ENCODE measurements at regions not wholly inside any gene's neighbourhood (a gene's known extent, or its start where the extent isn't known, plus 50 kb on each side); places are given as distances from the start of the nearest gene placed in this dataset.

DNA sequence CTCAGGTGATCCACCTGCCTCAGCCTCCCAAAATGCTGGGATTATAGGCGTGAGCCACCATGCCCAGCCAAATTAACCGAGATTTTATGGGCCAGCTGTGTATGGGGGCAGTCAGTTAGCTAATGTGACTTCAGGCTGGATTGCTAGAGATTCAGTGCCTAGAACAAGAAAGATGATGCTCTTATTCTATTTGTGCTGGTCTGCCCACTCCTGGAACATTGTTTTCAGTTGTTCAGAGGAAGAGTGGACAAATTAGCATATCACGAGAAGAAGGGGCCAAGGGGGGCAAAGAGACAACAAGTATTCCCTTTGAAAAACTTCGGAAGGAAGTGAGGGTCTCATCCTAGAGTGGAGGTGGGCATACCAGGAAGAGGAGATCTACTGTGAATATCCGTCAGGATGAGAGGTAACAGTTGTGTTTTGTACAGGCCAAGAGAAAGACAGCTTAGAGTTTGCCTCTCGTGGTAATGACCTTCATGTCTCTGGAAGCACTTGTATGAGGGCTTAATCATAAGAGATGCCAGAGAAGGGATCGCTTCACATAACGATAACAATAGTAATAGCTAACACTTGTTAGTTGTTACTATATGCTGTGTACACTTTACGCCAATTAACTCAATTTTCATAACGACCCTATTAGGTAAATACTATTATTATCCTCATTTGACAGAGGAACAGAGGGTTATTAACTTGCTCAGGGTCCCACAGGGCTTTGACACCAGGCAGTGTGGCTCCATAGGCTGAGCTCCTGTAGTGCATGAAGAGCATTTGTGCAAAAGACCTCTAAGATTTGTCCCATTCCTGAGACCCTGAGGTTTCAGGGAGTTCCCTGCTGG, 138.3 kb downstream of the DDX1 start:
- no peak for TF ChIP-seq SPI1 (IDR thresholded peaks at IDR 0.05; ENCODE audit: low read depth, low read length)
- no peak for TF ChIP-seq POLR2A (IDR thresholded peaks at IDR 0.05; ENCODE audit: low read depth, low read length)
- TF ChIP-seq POU2F2 (IDR thresholded peaks at IDR 0.05; ENCODE audit: low read depth, low read length) = no peak
- no peak for TF ChIP-seq PAX5 (IDR thresholded peaks at IDR 0.05; ENCODE audit: insufficient read depth, low read length, severe bottlenecking)
- TF ChIP-seq TAF1 (IDR thresholded peaks at IDR 0.05; ENCODE audit: low read depth, low read length) = no peak
- TF ChIP-seq POLR2AphosphoS5 (IDR thresholded peaks at IDR 0.05; ENCODE audit: low read depth, low read length) = no peak
- DNase-seq (ENCODE audit: insufficient read length, low spot score) (no peak), FAIRE-seq (no peak)

DNA sequence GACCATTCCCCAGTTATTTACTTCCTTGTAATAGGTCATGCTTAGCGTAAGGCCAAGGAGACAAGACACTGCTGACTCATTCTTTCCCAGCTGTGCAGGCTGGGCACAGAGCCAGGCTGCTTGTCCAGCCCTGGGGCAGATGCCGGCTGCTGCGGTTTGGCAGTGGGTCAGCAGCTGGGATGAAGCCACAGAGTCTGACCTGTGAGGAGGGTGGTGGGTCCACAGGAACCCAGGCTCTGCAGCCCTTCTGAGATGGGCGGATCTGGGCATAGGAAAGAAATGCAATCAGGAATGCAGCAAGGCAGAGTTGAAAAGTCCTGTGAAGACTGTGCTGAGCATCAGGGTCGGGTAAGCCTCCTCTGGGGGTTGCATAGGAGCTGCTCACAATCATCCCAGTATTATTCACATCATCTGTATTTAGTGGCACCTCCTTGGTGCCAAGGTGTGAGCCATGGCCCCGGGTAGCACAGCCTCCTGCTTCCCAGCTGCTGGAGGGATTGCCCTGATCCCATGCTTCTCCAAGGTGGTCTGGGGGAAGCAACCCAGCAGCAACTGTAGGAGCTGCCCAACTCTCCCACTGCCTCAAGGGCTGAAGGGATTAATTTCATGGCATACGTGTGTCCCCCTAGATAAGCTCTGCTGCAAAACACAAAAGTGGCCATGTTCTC, 139.0 kb downstream of the DDX1 start:
- FAIRE-seq = no peak

GRCh38 chr2:15731213-15731888, 139.7 kb downstream of the DDX1 start:
- DNase-seq (ENCODE audit: insufficient read length, low spot score) (no peak), FAIRE-seq (no peak)
- TF ChIP-seq POLR2A (IDR thresholded peaks at IDR 0.05; ENCODE audit: low read depth, low read length) (no peak), POU2F2 (IDR thresholded peaks at IDR 0.05; ENCODE audit: low read depth, low read length) (no peak), SPI1 (IDR thresholded peaks at IDR 0.05; ENCODE audit: low read depth, low read length) (no peak), PAX5 (IDR thresholded peaks at IDR 0.05; ENCODE audit: insufficient read depth, low read length, severe bottlenecking) (no peak), POLR2AphosphoS5 (IDR thresholded peaks at IDR 0.05; ENCODE audit: low read depth, low read length) (no peak), TAF1 (IDR thresholded peaks at IDR 0.05; ENCODE audit: low read depth, low read length) (no peak)

More for the DNA sequence above, 139.0 kb downstream of the DDX1 start:
- TF ChIP-seq POLR2AphosphoS5 (IDR thresholded peaks at IDR 0.05; ENCODE audit: low read depth, low read length) (no peak), POLR2A (IDR thresholded peaks at IDR 0.05; ENCODE audit: low read depth, low read length) (no peak)
- no peak for DNase-seq (ENCODE audit: insufficient read length, low spot score)

- TF ChIP-seq PAX5 (IDR thresholded peaks at IDR 0.05; ENCODE audit: insufficient read depth, low read length, severe bottlenecking) (no peak), POU2F2 (IDR thresholded peaks at IDR 0.05; ENCODE audit: low read depth, low read length) (no peak), SPI1 (IDR thresholded peaks at IDR 0.05; ENCODE audit: low read depth, low read length) (no peak), POLR2A (IDR thresholded peaks at IDR 0.05; ENCODE audit: low read depth, low read length) (no peak), POLR2AphosphoS5 (IDR thresholded peaks at IDR 0.05; ENCODE audit: low read depth, low read length) (no peak), TAF1 (IDR thresholded peaks at IDR 0.05; ENCODE audit: low read depth, low read length) (no peak)
- FAIRE-seq (no peak), DNase-seq (ENCODE audit: insufficient read length, low spot score) (no peak)
These were observed 140.2 kb downstream of the DDX1 start for GRCh38 chr2:15731889-15732271.

DNA sequence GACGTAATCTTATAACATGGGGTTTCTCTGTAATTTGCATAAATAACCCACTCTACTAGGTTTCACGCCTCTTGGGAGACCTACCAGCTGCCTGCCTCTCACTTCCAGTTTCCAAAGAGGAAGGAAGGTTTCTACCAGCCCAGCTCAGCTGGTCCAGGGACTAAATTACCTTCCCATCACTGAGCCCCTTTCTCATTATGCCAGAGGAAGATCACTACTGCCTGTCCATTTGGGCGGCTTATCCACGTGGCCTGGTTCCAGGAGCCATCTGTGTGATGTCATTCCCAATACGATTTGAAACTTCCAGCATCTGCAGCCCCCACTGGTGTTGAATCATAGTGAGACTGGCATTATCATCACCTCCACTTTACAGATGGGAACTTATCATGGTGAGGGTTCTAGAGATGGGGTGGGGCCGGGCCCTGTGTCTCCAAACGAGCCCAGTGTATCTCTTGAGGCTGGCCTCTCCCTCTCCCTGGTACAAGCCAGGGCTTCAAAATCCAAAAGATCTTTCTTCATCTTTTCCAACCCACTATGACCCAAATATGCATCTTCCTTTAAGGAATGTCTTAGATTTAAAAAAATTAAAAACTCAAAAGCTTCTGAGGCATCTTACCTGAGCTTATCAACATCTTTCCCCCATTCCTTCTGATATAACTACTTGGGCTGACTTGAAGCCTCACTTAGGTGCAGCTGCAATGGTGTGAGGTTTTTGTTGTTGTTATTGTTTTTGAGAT, 140.8 kb downstream of the DDX1 start:
- no peak for FAIRE-seq
- TF ChIP-seq PAX5 (IDR thresholded peaks at IDR 0.05; ENCODE audit: insufficient read depth, low read length, severe bottlenecking) (no peak), TAF1 (IDR thresholded peaks at IDR 0.05; ENCODE audit: low read depth, low read length) (no peak), POLR2A (IDR thresholded peaks at IDR 0.05; ENCODE audit: low read depth, low read length) (no peak), SPI1 (IDR thresholded peaks at IDR 0.05; ENCODE audit: low read depth, low read length) (peak; percentile 47; the same call in 1 of the 2 replicates), POLR2AphosphoS5 (IDR thresholded peaks at IDR 0.05; ENCODE audit: low read depth, low read length) (no peak), POU2F2 (IDR thresholded peaks at IDR 0.05; ENCODE audit: low read depth, low read length) (peak; percentile 86; the same call in 1 of the 2 replicates)

GRCh38 chr2:15733867-15734673, 142.4 kb downstream of the DDX1 start:
- FAIRE-seq = no peak
- DNase-seq (ENCODE audit: insufficient read length, low spot score) = no peak

More for the DNA sequence above, 140.8 kb downstream of the DDX1 start:
- peak; percentile 34 for DNase-seq (ENCODE audit: insufficient read length, low spot score)

DNA sequence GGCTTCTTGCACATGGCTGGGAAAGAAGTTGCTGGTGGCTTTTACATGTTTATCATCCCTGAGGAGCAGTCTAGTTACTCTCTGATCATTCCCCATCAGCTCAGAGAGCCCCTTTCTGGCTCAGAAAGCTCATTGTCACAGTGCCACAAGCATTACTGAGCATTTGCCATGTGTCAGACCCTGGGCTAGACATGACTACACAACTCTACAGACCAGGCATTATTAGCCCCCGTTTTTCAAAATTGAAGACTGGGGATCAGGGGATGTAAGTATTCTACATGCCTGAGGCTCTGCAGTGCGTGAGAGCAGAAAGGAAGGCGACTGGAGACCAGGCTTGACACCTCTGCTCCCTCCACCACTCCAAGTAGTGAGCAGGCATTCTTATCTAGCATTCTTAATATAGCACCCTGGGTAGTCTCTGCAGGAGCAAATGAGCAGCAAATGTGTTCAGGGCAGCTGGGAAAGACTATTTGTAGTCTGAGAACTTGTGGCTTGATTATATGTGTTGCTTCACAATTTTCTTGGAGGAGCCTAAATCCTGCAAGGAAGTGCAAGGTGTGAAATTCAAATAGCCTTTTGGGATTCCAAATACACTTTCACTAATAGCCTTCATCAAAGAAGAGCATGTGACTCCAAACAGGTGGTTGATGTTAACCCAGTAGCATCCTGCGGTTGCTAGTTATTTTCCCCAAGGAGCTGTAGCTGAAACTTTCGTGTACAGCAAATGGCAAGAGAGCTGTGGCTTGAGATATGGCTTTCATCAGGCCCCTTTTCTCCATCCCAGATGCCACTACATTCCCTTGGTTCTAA, 143.2 kb downstream of the DDX1 start:
- FAIRE-seq (no peak), DNase-seq (ENCODE audit: insufficient read length, low spot score) (no peak)
- TF ChIP-seq SPI1 (IDR thresholded peaks at IDR 0.05; ENCODE audit: low read depth, low read length) (no peak), POU2F2 (IDR thresholded peaks at IDR 0.05; ENCODE audit: low read depth, low read length) (no peak), POLR2A (IDR thresholded peaks at IDR 0.05; ENCODE audit: low read depth, low read length) (no peak), TAF1 (IDR thresholded peaks at IDR 0.05; ENCODE audit: low read depth, low read length) (no peak), POLR2AphosphoS5 (IDR thresholded peaks at IDR 0.05; ENCODE audit: low read depth, low read length) (no peak), PAX5 (IDR thresholded peaks at IDR 0.05; ENCODE audit: insufficient read depth, low read length, severe bottlenecking) (no peak)

More at GRCh38 chr2:15733867-15734673, 142.4 kb downstream of the DDX1 start:
- TF ChIP-seq POLR2A (IDR thresholded peaks at IDR 0.05; ENCODE audit: low read depth, low read length) (no peak), POLR2AphosphoS5 (IDR thresholded peaks at IDR 0.05; ENCODE audit: low read depth, low read length) (no peak), PAX5 (IDR thresholded peaks at IDR 0.05; ENCODE audit: insufficient read depth, low read length, severe bottlenecking) (no peak), POU2F2 (IDR thresholded peaks at IDR 0.05; ENCODE audit: low read depth, low read length) (no peak), TAF1 (IDR thresholded peaks at IDR 0.05; ENCODE audit: low read depth, low read length) (no peak), SPI1 (IDR thresholded peaks at IDR 0.05; ENCODE audit: low read depth, low read length) (no peak)
